GM21390 (cell line): ENCODE measurements at regions not wholly inside any gene's neighbourhood (a gene's known extent, or its start where the extent isn't known, plus 50 kb on each side); places are given as distances from the start of the nearest gene placed in this dataset.
A peak's percentile ranks its signal among the peaks of the same experiment; 100 is the strongest.
"Not testable (repeated sequence)": the region's sequence is repeated elsewhere in the genome, so short reads cannot be mapped to it uniquely, and the experiment has no call there.

Experiments
- ATAC-seq: cut with Tn5 transposase; IDR thresholded peaks from one replicate; pipeline ENCODE4 v1.9.1; 2021; ENCODE audit not compliant: unreplicated experiment

DNA sequence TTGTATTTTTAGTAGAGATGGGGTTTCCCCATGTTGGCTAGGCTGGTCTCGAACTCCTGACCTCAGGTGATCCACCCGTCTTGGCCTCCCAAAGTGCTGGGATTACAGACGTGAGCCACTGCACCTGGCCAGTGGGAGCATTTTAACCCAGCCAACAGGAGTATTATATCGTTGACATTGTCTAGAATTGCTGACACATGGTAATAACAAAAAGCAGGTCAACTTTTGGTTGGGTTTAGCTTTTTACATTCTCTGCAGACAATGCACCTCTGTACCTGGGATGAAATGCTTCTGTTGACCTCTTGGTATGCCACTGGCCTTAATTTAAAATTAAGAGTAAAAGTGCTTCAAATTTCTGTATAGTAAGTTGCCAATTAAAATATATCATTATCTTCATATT, 245.6 kb downstream of the TTC6 start:
- not testable (repeated sequence) for ATAC-seq

DNA sequence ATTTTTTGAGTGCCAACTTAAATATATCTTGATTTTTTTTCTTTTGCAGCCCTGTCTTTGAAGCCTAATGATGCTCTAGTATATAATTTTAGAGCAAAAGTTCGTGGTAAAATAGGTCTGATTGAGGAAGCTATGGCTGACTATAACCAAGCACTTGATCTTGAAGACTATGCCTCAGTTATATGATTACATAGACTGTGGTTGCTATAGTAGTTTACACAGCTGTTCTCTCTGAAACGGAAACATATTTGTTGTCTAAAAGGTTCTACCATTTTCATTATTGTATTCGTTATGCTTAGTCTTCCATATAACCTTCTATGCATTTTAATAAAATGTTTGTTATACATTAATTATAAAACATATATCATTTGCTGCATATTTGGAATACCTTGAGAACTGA, 246.7 kb downstream of the TTC6 start:
- ATAC-seq, result no peak

DNA sequence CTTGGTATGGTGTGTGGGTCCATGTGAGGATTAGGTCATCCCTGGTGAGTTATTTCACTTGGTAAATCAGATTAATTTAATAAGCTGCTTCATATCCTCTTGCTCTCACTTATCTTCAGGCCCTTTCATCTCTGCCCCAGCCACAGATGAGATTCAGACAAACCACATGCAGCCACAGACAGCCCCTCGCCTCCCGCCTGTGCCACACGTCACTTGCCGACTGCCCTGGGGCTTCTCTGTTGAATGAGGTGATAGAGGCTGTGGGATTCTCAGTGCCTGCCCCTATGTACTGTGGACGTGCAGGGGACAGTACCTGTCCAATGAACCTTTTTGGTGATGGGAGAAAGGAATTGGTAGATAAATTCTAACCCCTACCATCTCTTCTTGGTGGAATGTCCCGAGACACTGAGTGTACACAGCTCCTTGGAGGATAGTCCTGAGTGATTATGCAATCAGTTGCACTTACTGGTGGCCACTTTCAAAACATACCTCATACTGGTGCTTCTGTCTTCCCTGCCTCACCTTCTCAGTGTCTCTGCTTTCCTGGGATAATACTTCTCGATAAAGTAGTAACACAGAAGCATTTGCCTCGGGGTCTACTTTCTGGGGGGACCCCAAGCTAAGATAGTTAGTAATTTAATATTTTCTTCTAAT, 248.7 kb downstream of the TTC6 start:
- no peak for ATAC-seq

DNA sequence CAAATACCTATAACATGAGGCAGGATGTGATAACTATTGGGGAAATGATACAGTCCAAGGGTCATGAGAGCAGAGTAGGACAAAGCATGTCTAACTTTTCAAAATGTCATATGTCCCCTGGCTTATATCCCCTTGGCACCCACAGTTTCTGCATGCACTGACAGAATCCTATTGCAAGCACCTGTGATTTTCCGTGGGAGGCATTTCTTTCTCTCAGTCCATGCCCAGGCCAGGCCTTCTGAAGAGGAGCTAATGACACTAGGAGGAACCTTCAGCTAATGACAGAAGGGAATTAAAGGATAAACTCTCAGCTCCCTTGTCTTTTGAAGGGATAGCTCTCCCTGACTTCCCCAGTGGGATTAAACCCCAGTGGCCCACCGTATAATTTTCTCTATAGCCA, 249.2 kb downstream of the TTC6 start:
- ATAC-seq, result no peak

DNA sequence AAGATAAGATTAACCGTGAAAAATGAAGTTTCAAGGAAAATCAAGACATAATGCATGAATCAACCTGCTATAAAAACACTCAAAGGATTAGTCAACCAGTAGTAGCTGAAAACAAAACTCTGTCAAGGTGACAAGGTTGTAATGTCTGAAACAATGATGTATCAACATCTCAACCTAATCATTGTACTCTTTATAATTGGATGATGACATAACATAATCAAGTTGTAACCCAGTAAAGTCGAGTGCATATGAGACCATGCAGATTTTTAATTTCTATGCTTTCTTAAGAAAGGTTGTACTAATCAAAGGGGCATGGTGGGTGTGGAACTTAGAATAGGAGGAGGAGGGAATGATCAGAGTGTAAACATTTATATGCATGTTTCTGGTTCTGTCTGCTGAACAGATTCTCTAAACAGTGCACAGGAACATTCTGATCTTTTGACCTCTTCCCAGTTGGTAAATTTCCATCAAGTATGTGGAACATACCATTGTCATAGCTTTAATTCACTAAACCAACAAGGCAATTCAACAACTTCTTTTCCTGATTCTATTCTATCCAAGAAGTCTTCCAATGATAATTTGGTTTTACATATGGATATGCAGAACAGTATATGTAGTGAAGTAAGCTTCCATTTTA, 253.7 kb downstream of the TTC6 start:
- no peak for ATAC-seq

DNA sequence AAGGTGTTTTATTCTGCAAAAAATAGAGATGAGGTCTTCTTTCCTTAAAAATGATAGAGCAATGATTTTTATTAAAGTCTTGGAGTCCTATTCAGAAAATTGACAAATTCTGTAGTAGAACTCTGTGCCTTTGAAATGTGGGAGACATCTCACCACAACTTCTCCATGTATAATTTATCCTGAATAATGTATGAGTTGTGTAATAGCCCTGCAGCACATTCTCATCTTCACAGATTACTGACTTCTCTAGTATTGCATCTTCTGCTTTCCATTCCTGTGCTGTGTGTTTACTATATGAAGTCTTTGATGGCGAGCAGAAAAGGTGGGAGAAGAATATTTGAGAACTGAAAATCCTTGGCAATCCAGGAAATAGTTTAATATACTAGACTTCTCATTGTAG, 255.6 kb downstream of the TTC6 start:
- no peak for ATAC-seq

DNA sequence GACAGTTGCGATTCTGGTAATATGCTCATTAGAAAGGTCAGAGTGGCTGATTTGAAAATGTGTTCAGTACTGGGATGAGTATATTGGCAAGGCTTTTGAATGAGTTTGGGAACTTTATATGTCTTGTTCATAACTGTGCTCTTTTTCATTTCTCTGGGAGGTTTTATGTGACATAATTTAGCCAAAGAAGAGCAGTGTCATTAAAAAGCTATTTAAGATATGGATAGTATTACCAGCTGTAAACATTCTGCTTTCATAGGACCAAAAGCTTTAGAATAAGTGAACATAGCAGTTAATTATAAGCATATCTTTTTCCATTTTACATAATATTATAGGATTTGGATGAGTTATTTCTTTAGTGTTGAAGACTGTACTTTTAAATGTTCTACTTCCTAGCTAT, 260.4 kb downstream of the TTC6 start:
- ATAC-seq, result no peak

DNA sequence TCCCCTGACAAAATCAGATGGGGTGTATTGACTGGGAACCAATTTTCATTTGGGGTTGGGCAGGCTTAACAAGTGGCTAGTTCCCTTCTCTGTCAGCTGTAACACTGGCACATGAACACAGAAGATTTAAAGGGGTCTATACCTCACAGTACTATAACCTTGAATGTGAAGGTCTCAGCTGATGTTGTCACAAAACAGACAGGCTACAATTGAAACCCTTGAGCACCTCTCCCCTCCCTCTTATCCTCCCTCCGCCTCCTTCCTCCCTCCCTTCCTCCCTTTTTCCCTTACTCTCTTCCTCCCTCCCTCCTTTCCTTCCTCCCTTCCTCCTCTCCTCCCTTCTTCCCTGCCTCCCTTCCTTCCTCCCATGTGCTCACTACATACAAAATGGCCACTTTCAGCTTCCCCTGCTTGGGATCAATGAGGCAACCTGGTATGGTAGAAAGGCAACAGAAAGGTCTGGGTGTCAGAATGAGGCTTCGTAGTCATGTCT, 262.4 kb downstream of the TTC6 start:
- ATAC-seq, result no peak

DNA sequence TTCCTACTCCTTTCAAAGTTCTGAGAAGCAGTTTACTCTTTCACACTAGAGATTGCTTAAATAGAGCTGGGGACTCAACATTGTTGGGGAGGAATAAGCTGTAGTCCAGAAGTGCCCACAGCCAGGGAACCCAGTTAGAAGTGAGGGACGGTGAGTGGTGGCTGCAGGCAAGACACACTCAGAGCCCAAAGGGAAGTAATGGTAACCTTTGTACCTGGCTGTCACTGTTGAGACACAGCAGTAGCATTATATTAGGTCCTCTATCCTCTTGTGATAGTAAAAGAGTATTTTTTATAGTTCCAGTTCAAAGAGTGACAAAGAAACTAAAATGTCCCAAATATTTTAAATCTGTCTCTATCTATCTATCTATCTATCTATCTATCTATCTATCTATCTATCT, 263.3 kb downstream of the TTC6 start:
- no peak for ATAC-seq

DNA sequence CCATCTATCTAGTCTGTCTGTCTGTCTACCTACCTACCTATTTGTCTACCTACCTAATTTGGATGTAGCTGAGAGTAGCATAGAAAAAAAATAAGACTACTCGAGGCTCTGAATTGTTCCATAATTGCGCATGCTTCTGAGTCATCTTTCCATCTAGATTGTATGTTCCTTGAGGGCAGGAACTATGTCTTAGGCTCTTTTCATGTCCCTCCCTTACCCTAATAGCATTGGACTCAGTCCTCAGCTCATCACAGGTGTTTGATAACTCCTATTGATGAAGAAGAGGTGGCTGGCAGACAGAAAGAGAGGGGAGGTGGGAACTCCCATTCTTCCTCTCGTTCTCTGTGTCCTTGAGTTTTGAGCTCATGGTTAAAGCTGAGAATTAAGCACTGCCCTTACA, 263.7 kb downstream of the TTC6 start:
- ATAC-seq, result no peak

DNA sequence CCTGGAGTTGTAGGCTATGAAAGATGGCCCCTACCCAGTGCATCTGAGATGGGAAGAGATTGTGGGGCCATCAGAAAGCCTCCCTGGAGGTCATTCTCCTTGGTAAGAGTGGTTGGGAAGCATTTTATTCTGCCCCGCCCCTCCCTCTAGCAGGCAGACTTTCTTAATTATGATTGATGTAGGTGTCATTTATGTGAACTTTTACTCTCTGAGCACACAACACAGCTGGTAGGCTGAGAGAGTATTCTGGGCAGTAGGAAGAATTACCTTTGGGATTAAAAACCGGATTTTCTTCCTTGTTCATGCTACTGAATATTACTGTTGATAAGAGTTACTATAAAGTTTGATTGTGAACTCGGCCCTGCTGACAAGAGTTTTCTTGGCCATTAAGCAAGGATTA, 266.8 kb downstream of the TTC6 start:
- ATAC-seq, result no peak

DNA sequence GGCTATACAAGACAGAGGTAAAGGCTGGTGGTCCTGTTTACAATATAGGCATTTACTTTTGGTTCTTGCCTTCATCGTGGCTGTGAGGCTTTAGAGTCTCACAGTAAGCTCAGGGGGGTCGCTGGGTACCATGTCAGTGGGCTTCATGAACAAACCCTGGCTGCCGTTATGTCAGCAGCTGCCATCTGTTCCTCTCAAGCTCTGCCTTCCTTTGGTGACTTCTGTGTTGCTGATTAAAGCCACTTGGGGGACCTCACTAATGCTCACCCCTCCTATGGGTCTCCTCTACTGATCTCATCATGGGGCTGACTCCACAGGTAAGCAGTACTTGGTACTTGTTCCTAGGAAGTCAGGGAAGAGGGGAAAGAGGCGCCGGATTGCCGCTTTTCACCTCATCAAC, 268.7 kb downstream of the TTC6 start:
- no peak for ATAC-seq

DNA sequence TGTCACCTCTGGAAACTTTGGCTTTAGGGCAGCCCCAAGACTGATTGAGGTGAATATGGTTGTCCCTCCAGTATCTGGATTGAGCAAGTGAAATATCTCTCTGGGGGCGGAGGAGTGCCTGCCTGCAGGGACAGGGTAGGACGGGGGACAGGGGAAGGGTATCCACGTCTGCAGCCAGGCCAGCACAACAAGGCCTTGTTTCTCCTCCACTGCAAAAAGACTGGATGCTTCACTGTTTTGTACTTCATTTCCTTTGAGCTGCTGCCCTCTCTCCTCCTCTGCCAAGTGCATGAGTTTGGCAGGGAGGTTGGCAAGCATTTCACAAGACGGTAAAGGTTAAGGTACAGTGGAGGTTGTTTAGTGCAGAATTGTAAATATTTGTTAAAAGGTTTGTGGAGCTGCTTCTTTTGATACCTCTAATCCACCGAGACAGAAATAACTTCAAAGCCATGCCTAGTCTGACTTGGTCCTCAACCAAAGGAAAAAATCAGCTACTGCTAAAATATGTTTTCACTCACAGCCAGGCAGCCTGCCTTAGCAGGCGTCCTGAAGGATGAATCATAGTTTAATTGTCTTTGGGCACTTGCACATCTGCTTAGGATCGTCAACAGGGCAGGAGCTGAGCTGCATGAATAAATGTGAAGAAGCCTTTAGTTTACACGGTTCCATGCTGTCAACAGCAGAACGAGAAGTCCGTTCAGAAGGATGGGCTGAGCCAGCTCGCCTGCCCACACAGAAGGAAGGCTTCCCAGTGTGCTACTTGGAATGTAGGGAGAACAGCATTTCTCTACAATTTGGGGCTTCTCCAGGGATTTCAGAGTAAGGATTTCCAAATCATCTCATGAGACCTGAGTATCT, 269.7 kb downstream of the TTC6 start:
- no peak for ATAC-seq

DNA sequence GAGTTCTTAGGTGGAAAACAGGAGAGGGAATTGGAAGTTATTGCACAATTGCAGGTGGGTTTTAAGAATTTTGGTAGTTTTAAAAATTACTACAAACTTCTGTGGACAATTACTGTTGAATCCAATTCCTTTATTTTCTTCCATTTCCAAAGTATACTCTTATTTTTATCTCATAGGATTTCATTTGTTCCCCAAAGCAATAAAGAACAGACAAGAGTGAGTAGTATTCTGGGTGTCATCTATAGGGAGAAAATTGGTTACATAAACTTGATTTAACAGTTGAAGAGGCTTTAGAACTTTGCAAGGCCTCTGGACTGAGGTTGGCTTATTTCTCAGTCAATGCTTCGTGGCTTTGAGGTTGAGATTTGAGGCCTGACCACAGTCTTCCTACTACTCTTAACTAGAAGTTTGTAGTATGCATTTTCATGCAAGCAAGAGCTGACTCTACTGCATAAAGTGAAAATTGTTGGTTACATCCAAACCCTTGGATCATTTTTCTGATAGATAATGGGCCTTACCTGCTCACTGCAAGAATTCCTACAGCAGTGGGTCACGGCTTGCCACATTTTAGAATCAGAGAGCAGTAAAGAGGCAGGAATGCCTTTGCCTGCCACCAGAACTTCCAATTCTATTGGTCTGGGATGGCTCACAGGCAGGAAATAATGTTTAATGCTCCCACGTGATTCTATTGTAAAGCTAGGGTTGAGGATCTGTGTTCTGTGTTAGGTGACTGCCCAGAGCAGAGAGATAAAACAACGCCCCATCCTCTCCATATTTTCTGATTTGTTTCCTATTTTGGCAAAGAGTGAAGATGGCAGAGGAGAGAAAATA, 270.5 kb downstream of the TTC6 start:
- ATAC-seq, result no peak

DNA sequence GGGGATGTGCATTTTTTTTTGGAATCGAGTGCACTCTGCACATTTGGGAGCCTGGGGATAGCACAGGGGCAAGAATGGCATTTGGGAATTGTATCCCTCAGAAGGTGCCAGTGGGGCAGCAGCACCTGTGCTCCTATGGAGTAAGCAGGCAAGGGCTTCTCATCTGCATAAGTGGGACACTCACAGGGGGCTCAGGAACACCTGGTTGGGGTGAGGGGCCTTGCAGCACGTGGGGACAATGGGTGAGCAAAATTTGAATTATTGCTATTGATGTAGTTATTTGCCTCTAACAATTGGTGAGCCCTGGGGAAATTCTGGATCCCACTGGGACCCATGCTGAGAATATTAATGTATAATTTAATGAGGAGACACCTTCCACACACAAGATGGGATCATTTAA, 274.2 kb downstream of the TTC6 start:
- ATAC-seq, result no peak

DNA sequence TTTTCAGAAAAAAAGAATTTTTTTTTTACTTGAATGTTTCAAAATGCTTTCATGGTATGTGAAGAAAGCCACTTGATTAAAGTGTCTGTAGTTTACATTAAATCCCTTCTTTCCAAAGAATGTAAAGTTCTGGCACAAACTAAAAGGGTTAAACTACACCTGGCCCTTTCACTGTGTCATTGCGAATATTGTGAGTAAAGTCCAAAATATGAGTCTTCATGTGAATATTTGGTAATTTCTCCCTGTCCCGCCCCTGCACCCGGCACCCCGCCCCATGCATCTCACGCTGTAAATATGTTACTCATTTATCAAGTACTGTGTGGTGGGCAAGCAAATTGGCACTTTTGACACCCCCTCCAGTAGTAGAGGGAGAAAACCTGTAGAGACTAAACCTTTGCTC, 274.7 kb downstream of the TTC6 start:
- no peak for ATAC-seq

DNA sequence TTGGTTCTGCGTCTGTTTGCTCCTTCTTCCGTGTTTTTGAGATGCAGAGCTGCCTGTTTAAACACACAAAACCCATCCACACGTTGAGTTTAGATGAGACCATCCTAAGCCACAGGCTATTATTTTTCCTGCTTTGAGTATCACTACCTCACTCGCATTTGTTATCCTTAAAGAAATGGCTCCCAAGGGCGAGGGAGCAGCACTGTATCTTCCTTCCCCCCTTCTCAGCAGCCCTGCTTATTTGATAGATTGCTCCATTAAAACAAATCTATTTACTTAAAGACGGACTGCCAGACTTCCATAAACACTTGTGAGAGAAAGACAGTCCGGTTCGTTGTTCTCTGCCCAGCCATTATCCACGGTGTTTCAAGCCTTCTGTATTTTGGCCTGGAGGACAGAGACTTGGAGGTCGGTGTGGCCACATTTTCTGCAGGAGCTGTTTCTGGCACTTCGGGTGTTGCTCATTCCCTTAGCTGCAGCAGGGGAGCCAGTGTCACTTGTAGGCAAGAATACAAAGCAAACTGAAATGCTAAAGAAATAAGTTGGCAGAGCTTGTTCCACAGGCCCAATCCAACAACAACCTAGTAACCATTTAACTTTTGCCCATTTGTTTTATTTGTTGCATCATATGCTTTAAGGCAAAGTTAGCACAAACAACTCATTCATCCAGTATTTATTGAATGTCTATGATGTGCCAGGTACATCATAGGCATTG, 275.4 kb downstream of the TTC6 start:
- ATAC-seq, result no peak

DNA sequence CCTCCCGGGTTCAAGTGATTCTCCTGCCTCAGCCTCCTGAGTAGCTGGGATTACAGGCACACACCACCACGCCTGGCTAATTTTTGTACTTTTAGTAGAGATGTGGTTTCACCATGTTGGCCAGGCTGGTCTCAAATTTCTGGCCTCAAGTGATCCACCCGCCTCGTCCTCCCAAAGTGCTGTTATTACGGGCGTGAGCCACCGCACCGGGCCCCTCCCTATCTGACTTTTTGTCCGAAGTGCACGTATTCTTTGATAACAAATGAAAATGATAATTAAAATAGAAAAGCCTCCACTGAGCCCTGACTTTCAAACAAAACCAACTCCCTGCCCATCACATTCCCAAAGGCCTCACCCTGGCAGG, 278.6 kb downstream of the TTC6 start:
- ATAC-seq, result not testable (repeated sequence)

DNA sequence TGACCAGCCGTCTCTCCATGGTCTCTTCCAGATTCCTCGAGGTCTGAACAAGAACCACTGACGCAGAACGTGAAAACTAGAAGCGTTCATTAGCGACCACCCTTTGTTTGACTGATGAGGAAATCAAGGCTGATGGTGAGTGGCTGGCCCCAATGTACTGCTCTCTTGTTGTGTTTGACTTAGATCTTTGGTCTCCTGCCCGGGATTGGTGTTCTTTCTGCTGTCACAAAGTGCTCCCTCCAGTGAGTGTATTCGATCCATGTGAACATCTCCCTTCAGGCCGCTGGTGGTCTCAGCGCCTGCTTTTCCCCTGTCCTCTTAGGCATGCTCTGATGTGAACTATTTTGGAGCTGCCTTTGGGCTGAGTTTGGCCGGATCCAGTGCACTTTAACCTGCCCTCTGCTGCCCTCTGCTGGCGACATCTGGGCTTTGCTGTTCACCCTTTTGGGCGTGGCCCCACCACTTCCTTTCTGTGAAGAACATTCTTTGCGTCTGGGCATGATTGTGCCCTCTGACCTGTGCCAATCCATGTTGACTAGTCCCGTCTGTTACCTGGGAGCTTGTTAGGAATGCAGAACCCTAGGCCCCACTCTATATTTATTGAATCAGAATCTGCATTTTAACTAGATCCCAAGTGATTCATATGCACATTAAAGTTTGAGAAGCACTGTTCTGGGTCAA, 279.1 kb downstream of the TTC6 start:
- ATAC-seq, result peak; percentile 98

DNA sequence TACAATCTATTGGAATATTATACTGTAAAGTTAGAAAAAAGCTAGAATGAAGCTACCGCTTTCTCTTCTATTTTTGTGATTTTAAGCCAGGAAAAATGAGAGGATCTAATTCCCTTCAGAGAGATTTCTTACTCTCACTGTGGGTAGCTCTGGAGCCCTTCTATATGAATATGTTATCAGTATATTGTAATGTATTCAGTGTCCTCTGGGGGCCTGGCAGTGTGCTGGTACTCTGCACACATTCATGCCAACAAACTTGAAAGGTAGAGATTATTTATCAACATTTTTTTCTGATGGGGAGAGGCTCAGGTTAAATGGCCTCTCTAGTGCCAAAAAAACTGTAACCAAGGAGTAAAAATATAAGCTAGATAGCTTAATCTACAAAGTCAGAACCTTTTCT, 292.8 kb downstream of the TTC6 start:
- no peak for ATAC-seq
